NCI-H1417 (cell line): ENCODE measurements at regions not wholly inside any gene's neighbourhood (a gene's known extent, or its start where the extent isn't known, plus 50 kb on each side); places are given as distances from the start of the nearest gene placed in this dataset.
A peak's percentile ranks its signal among the peaks of the same experiment; 100 is the strongest.

Experiments used
- DNase-seq, 3 experiments: peaks; one replicate each; lab custom pipeline; 2025; lab: John Stamatoyannopoulos, UW

DNA sequence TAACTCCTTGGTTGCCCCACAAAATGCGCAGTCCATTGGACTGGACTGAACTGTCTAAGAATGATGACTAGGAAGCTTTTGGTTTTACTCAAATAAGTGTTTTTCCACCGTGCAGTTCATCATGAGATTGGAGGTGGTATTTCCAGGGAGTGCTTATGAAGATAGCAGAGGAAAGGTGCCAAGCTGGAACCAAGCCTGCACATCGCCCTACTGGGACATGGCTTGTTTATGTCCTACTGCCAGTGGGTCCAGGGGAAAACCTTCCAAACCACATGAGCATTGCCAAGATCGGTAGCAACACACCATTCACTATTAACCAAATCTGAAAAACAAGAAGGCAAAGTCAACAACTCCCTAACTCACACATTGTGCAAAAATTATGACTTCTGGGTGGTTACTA is 54.7 kb upstream of the DSCAM start:
- DNase-seq: no peak

GRCh38 chr21:40902299-40902698 is 55.3 kb upstream of the DSCAM start:
- peak; percentile 40 to 68 (median 41) for DNase-seq

DNA sequence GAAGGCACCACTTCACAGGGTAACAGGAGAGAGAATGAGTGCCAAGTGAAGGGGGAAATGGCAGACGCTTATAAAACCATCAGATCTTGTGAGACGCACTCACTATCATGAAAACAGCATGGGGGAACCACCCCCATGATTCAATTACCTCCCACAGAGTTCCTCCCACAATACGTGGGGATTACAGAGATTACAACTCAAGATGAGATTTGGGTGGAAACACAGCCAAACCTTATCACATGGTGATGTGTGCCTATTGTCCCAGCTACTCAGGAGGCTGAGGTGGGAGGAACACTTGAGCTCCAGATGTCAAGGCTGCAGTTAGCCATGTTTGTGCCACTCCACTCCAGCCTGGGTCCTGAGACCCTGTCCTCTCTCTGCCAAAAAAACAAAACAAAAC is 56.0 kb upstream of the DSCAM start:
- DNase-seq: no peak

- no peak for DNase-seq
These were observed 58.3 kb upstream of the DSCAM start for GRCh38 chr21:40905251-40905650.

GRCh38 chr21:40912375-40912774 is 65.4 kb upstream of the DSCAM start:
- DNase-seq: no peak

DNA sequence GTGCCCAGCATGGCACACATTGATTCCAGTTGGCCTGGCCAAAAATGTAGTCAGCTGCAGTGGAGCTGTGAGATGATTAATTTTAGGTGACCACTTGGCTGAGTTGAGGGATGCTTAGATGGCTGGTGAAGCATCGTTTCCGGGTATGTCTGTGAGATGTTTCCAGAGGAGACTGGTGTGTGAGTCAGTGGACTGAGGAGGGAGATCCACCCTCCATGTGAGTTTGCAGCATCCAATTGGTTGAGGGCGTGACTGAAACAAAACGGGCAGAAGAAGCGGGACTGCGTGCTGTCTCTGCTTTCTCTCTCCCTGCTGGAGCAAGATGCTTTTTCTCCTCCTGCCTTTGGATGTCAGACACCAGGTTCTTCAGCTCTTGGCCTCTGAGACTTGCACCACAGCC is 68.2 kb upstream of the DSCAM start:
- no peak for DNase-seq

DNA sequence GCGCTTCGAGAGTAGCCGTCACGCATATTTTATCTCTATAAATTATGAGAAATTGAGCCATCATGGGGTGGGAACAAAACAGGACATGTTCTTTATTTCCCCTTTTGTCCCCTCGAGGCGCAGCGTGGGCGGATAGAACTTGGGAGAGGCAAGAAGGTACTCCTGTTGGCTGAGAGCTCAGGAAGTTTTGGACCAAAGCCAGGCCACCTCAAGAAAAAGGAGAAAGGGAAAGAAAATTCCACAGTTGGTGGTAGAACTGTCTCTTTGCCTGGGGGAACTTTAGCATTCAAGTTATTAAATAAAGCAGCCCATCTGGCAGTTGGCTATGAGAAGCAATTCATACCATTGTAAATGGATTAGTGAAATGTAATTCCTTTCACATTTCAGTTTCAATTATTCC is 76.4 kb upstream of the DSCAM start:
- peak in 1 of 3 experiments; percentile 7 for DNase-seq

DNA sequence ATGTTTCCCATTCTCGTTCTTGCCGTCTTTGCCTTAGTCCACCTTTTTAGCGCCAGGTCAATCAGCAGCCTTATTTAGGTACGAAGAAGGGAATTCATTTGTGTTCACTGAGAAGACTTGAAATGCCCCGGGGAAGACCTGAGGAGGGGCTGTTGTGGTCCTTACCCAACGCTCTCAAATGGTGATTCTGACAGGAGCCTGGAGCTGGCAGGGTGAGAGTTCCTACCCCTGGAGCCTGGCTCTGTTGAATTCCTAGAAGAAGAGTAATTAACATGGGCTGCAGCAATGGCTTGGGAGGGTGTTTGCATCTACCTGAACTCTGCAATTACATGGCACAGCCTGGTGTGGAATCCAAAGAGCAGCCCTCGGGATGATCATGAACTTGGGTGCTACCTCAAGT is 76.9 kb upstream of the DSCAM start:
- DNase-seq: no peak

DNA sequence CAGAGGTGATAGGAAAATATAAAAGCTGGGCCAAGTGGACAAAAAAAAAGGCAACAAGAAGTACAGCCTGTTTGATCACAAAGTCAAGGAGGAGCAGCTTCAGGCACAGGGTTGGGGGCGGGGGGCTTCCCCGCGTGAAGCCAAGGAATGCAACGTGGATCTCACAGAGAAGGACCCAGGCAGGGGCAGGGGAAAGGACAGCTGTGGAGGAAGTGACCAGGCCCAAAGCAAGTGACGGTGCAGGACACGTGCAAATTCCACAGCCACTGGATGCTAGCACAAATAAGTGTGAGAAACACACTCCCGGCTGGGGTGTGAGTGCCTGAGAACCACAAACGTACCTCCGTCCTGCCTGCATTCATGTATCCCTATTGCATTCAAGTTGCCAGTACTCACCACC is 77.7 kb upstream of the DSCAM start:
- DNase-seq: no peak

- no peak for DNase-seq
These were observed 79.3 kb upstream of the DSCAM start for GRCh38 chr21:40926238-40926637.

DNA sequence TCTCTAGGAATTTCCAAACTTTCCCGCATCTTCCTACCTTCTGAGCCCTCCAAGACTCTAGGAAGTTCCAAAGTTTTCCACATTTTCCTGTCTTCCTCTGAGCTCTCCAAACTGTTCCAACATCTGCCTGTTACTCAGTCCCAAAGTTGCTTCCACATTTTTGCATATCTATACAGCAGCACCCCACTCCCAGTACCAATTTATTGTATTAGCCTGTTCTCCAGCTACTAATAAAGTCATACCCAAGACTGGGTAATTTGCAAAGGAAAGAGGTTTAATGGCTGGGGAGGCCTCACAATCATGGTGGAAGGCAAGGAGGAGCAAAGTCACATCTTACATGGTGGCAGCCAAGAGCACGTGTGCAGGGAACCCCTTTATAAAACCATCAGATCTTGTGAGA is 82.9 kb upstream of the DSCAM start:
- DNase-seq: no peak

- no peak for DNase-seq
These were observed 84.2 kb upstream of the DSCAM start for GRCh38 chr21:40931197-40931596.

GRCh38 chr21:40936178-40936577 is 89.2 kb upstream of the DSCAM start:
- DNase-seq: no peak

DNA sequence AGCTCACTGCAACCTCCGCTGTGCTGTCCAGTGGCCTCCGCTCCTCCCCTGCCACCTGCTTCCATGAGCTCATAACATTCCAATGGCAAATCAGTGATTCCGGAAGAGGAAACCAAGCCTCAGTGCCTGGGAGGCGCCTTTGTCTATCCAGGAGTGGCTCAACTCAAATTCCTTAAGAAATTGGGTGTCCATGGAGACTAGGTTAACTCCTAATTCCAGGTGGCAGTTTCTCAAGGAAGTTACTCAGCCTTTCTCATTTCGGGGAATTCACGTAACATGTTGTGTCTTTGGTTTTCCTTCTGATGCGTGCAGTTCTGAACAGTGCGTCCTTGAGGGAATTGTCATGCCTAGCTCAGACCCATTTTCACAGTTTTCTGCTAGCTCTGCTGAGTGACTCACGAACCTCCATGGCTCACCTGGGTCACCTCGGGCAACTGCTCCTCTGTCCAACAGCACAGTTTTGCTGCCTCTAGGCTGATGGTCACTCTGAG is 89.9 kb upstream of the DSCAM start:
- DNase-seq: no peak

DNA sequence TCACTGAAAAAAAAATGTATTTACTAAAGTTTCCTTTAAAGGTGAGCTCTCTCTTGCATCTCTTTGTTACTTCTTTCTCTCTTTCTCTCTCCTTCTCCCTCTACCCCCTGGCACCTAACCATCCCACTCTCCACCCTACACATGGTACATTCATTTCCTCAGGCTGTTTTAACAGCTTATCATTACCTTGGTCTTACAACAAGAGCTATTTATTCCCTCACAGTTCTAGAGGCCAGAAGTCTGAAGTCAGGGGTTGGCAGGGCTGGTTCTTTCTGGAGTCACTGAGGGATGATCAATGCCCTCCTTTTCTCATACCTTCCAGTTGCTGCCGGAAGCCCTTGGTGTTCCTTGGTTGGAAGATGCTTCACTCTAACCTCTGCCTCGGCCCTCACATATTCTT is 91.1 kb upstream of the DSCAM start:
- no peak for DNase-seq

DNA sequence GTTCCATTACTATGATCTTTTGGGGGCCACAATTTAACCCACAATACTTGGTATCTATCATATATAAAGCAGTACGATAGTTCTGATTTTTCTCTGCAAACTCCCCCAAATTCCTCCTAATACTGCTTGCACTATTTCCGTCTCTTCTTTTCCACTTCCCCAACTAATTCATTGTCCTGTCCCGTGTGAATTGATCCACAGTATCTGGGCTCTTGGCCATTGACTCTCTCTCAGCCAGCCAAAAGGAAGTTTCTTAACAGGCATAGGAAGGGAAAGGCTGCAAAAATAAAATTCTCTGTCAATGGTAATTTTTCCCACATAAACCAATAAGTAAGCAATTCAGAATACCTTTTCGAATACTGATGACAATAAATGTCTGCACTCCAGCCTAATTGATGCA is 91.7 kb upstream of the DSCAM start:
- DNase-seq: no peak

- DNase-seq: no peak
These were observed 100.8 kb upstream of the DSCAM start for GRCh38 chr21:40947713-40948112.

DNA sequence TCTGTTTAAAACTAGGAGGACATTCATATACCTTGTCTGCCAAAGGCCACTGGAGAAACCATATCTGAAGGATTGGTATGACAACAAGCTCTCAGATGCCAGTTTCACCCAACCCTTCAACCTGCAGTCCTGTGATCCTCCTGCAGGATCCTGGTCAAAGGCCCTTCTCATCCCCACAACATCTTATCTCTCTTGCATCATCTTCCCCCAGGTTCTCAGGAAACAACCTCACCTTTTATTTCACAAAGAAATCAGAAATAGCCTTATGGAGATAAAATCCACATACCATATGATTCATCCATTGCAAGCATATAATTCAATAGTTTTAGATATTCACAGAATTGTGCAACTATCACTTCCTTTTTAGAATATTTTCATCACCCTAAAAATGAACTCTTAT is 104.0 kb upstream of the DSCAM start:
- no peak for DNase-seq

DNA sequence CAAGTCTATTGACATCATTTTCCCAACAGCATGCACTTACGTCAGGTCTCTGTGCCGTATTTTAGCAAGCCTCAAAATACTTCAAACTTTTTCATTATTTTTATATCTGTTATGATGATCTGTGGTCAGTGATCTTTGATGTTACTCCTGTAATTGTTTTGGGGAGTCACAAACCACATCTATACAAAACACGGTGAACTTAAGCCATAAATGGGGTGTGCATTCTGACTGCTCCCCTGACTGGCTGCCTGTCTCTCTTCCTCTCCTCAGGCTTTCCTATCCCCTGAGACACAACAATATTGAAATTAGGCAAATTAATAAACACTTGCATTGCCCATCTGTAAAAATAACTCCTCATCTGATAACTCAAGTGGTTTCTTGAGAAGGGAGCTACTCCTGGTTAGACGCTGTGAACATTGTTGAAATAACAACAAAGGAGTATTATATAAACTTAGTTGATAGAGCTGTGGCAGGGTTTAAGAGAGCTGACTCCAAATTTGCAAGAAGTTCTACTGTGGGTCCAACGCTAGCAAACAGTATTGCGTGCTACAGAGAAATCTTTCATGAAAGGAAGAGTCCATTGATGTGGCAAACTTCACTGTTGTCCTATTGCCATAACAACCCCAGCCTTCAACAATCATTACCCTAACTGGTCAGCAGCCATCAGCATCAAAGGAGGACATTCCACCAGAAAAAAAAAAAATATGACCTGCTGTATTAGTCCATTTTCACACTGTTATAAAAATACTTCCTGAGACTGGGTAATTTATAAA is 105.8 kb upstream of the DSCAM start:
- no peak for DNase-seq

DNA sequence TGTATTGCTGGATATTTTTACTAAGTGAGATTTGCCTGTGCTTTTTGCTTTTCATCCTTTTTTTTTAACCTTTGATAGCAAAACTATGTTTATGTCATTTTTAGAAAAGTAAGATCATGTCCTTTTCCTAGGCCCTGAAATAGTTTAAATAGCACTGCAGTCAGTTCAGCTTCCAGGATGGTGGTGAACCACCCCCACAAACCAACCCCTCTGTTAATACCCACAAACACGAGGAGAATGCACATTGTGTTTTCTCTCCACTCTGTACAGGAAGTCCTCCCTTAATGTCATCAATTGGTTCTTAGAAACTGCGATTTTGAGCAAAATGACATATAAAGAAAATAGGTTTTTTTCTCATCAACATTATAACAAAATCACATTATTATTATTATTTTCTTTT is 117.7 kb upstream of the DSCAM start:
- DNase-seq: no peak

DNA sequence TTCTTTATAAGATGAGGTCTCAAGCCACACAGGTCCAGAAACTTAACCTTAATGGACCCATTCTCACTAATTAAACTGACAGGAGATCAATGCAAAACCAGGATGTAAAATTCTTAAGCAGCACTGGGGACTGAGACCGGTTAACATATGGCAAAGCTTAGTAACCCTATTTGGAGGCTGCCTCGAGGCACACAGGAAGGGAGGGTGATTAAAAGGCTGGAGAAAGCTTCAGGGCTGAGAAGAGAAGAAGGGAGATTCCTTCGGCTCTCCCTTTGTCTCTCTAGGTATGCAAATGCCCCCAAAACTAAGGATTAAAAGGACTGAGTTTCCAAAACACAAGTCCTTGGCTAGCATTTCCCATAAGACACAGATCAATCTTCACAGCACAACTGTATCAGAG is 120.8 kb upstream of the DSCAM start:
- no peak for DNase-seq

GRCh38 chr21:40972151-40972550 is 125.2 kb upstream of the DSCAM start:
- peak in 1 of 3 experiments; percentile 10 for DNase-seq

DNA sequence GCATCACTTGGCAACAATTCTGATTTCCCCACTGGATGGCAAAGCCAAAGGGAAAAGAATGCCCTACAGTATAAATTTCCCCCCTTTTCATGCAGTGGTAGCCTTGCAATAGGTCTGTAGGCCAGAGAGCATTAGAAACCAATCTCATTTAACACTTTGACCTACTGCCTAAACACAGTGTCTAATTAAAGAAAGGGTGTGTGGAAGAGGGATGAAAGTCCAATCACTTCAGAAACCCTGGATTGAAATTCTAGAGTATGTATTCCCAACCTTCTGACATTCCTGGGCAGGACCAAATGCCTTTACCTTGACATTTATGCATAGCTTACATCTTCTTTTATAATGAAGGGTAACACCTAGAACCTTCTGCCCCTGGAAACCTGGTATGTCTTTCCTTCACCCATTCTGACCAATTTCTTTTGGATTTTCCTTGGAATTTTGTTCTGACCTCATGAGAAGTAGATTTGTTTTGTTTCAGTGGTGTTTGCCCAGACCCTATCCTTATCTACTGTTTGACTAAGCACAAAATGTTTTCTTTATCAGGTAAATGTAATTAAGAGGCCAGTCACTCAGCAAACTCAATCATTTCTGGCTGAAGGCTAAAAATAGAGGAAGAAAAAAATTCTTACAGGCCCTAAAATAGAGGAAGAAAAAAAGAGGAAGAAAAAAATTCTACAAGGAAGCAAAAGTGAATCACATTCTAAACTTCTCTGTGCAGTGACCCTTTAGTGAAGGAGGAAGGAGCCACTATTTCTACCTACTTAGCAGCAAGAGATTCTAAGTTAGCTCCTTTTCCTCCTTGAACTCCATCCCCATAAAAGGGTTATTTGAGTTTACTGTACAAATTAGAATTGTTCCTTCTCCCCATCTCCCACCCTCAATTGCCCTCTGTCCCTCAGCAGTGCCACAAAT is 129.5 kb upstream of the DSCAM start:
- no peak for DNase-seq
